ENCODE measurements at regions not wholly inside any gene's neighbourhood (a gene's known extent, or its start where the extent isn't known, plus 50 kb on each side); places are given as distances from the start of the nearest gene placed in this dataset.

DNA sequence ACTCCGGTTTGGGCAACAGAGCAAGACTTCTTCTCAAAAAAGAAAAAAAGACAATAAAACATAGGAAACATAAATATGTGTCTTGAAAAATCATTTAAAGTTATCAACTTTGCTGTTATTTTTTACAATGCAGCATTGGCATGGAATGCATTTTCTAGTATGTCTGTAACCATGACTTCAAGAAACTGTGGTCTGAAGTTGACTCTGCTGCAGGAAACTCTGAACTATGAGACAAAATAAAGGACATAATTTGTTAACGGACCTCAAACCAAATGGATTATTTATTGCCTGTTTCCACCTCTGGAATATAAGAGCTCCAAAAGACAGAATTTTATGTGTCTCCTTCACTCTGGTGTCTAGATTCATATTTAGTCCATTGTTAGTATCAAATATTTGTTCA, 79.1 kb downstream of the TRIB2 start:
- H3K4me1 Mint-ChIP-seq (ENCODE audit: low read depth in 2 of 2), result peaks cover 3% of the 10 kb centered on the region in 2 donors
- H3K9me3 Mint-ChIP-seq, result peaks cover 4 to 6% of the 10 kb centered on the region in 2 donors
- H3K4me3 Mint-ChIP-seq, result no peak overlapping the region
- H3K36me3 Mint-ChIP-seq (ENCODE audit: insufficient read depth), result no peaks in the 10 kb centered on the region
- ATAC-seq (replicated peaks) (no peak), DNase-seq (no peak)
- no peak overlapping the region for H3K27ac Mint-ChIP-seq
- H3K27me3 Mint-ChIP-seq, result peaks cover 0 to 6% of the 10 kb centered on the region in 2 donors

DNA sequence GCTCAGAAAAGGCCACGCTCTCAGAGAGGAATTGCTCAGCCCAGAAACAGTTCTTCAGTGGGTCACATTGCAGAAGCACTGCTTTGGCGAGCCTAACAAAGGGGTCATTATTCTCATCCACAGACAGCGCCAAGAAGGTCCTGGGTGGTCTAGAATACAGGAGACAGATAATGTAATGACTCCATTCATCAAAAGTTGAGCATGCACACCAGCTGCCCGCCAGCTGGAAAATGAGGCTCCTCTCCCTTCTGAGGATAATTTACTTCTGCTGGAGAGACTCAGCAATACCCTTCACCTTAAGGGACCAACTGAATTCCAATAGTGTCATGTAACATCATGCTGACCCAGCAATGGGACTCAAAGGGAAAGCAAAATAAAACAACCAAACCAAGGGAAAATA, 79.9 kb downstream of the TRIB2 start:
- Mint-ChIP-seq H3K4me1 (ENCODE audit: low read depth in 2 of 2) (peaks cover 3% of the 10 kb centered on the region in 2 donors), H3K4me3 (no peak overlapping the region), H3K27ac (no peak overlapping the region), H3K27me3 (peaks cover 0 to 6% of the 10 kb centered on the region in 2 donors), H3K36me3 (ENCODE audit: insufficient read depth) (no peaks in the 10 kb centered on the region), H3K9me3 (peaks cover 8 to 13% of the 10 kb centered on the region in 2 donors)
- no peak for DNase-seq
- no peak for ATAC-seq (replicated peaks)

DNA sequence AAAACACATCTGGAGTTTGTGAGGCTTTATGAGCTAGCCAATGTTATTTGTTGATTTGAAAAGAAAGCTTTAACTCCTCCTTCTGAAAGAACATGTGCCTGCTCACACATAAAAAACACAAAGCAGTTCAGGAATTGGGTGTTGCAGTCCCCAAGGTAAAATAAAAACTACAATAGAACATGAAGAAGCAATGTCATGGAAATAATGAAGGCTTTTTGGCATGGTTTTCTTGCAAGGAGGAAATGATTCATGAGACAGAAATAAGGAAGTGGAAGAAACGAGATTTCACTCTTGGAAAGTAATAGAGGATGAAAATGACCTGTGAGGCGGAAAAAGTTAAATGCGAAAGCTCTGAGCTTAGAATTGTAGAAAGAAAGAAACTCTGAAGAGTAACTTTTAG, 81.1 kb downstream of the TRIB2 start:
- DNase-seq (no peak), ATAC-seq (replicated peaks) (no peak)
- no peak overlapping the region for H3K4me3 Mint-ChIP-seq
- H3K27me3 Mint-ChIP-seq, result peaks cover 0 to 6% of the 10 kb centered on the region in 2 donors
- H3K4me1 Mint-ChIP-seq (ENCODE audit: low read depth in 2 of 2), result peaks cover 3% of the 10 kb centered on the region in 2 donors
- H3K36me3 Mint-ChIP-seq (ENCODE audit: insufficient read depth), result no peaks in the 10 kb centered on the region
- H3K9me3 Mint-ChIP-seq, result peaks cover 10 to 19% of the 10 kb centered on the region in 2 donors
- H3K27ac Mint-ChIP-seq, result no peak overlapping the region

DNA sequence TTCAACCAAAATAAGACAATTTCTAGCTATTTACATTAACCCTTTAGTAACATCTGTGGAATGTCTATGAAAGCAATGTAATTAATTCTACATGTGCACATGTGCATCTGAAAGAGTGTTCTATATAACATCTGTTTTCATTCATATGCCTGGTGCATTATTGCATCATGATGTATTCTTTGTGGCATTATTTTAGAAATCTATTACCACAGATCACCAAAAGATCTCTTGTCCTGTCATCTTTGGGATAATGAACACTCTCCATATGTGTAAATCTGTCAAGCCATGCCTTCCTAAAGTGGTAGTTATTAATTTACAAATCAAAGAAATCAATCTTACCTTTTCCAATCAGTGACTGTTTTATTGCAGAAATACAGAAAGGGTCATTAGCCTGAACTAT, 86.9 kb downstream of the TRIB2 start:
- Mint-ChIP-seq H3K27me3 (peaks cover 0 to 18% of the 10 kb centered on the region in 2 donors), H3K9me3 (peaks cover 10 to 19% of the 10 kb centered on the region in 2 donors), H3K4me3 (no peak overlapping the region), H3K36me3 (ENCODE audit: insufficient read depth) (no peaks in the 10 kb centered on the region), H3K4me1 (ENCODE audit: low read depth in 2 of 2) (no peaks in the 10 kb centered on the region), H3K27ac (no peak overlapping the region)
- ATAC-seq (replicated peaks), result no peak
- DNase-seq, result no peak

DNA sequence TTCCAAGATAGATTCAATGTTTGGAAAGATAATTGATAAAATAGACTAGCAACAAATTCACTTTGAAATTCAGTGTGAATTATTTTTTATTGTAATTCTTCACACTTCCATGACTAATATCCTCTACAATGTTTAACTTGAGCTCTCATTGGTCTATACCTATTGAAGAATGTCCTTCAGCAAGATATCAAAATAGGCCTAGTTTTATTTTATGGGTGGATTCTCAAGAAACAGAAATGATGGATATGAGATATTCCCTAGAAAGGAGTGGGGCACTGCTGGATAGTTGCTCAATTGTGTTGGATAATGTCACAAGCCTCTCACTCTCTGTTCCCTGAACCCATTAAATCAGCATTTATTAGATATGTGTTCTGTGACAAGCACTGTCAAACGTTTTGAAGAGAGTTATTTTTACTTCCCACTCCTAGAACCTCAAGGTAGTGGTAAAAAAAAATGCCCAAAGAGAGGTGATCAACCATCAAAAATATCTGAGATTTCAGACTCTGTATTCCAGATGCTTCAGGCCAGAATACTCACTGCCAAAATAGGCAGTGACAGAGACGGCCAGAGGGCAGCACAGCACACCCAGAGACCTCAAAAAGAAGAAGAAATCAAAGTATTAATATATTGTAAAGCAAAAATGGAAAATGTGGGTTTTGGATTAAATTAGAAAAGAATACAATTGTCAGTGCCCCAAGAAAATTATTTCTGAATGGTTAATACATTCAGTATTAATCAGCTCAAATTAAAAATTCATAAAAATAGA, 87.5 kb downstream of the TRIB2 start:
- H3K27ac Mint-ChIP-seq, result no peak overlapping the region
- H3K4me1 Mint-ChIP-seq (ENCODE audit: low read depth in 2 of 2), result no peaks in the 10 kb centered on the region
- H3K9me3 Mint-ChIP-seq, result peaks cover 9 to 19% of the 10 kb centered on the region in 2 donors
- no peaks in the 10 kb centered on the region for H3K36me3 Mint-ChIP-seq (ENCODE audit: insufficient read depth)
- no peak for DNase-seq
- no peak overlapping the region for H3K4me3 Mint-ChIP-seq
- no peak for ATAC-seq (replicated peaks)
- H3K27me3 Mint-ChIP-seq, result peaks cover 0 to 19% of the 10 kb centered on the region in 2 donors

DNA sequence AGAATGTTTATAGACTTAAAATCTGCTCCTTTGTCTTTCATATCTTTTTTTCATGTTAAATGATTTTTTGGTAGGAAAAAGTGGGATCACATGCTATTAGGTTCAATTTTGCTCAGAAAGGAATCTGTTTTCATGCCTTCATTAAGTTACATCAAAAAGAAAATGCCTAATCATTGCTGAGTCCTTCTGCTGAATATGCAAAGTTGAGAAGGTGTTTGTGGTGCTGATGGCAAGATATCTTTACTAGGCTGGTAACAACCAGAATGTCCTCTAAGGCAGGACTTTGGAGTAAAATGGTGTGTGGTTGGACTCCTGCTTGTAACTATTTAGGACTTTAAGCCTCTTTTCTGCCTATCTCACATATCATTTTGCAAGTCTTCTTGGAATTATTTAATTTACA, 88.3 kb downstream of the TRIB2 start:
- ATAC-seq (replicated peaks) (no peak), DNase-seq (no peak)
- Mint-ChIP-seq H3K36me3 (ENCODE audit: insufficient read depth) (no peaks in the 10 kb centered on the region), H3K27ac (no peak overlapping the region), H3K9me3 (peaks cover 9 to 19% of the 10 kb centered on the region in 2 donors), H3K4me1 (ENCODE audit: low read depth in 2 of 2) (no peaks in the 10 kb centered on the region), H3K4me3 (no peak overlapping the region), H3K27me3 (peaks cover 0 to 19% of the 10 kb centered on the region in 2 donors)

DNA sequence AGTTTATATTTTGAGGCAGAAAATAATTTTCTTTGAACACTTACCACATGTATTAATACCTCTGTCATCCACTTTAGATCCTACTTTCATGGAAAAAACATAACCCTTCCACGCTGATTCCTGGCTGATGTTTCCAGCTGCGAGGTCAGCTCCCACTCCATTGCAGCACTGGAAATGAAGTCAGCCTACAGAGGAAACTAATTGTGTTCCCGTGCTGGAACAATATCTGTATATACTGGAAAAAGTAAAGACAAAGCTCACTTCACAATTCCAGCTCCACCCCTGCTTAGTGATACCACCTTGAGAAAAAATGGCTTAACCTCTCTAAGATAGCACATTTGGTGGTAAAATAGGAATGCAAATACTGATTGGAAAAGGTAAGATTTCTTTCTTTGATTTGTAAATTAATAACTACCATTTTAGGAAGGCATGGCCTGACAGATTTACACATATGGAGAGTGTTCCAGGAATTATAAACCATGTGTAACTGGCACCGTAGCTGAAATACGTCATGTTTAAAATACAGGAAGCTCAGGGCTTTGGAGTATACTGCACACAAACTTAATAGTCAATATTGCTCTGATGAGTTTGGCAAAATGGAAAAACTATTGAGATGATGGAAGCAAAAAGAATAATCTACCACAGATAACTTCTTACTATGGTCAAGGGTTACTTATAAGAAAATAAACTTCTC, 90.0 kb downstream of the TRIB2 start:
- ATAC-seq (replicated peaks) (no peak), DNase-seq (no peak)
- Mint-ChIP-seq H3K36me3 (ENCODE audit: insufficient read depth) (no peaks in the 10 kb centered on the region), H3K4me3 (no peak overlapping the region), H3K27ac (no peak overlapping the region), H3K9me3 (peaks cover 2 to 6% of the 10 kb centered on the region in 2 donors), H3K4me1 (ENCODE audit: low read depth in 2 of 2) (no peaks in the 10 kb centered on the region), H3K27me3 (peaks cover 0 to 19% of the 10 kb centered on the region in 2 donors)

DNA sequence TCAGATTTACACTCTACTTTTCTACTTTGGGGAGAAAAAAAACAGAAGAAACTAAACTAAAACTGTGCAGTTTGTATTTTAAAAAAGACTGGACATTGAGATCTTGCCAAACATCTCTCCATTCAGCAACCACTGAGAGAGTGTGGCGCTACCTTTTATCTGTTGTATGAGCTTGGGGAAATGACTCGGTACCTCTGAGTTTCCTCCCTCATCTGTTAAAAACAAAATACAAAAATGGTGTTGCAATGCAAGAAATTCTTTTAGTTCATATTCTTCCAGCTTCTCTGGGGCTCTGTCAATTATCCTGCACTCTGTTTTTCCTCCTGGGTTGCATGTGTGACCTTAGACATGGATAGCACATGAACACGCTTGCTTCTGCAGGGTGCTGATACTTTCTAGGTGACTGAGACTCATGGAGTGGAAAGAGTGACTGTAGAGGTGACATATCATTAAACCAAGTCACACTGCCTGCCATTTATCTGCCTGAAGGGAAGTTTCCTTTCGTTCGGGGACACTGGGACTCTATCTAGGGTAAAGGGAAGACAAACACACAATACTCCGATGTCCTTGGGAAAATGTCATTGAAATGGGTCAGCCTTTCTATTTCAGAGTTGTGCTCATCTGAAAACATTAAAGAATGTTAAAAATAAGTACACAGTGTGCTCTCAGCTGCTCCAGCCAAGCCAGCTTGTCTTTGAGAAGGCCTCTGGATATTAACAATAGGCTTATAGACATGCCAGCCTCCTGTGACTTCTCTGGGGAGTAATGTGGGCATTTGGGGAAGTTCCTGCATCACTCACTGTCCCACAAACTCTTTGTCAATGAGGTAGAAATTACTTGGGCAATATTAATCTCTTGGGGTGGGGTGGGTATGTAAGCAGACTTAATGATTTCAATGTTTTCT, 91.4 kb downstream of the TRIB2 start:
- H3K27ac Mint-ChIP-seq, result no peak overlapping the region
- ATAC-seq (replicated peaks), result no peak
- H3K4me1 Mint-ChIP-seq (ENCODE audit: low read depth in 2 of 2), result no peaks in the 10 kb centered on the region
- H3K27me3 Mint-ChIP-seq, result peaks cover 0 to 19% of the 10 kb centered on the region in 2 donors
- no peaks in the 10 kb centered on the region for H3K9me3 Mint-ChIP-seq
- H3K4me3 Mint-ChIP-seq, result no peak overlapping the region
- DNase-seq, result no peak
- no peaks in the 10 kb centered on the region for H3K36me3 Mint-ChIP-seq (ENCODE audit: insufficient read depth)

DNA sequence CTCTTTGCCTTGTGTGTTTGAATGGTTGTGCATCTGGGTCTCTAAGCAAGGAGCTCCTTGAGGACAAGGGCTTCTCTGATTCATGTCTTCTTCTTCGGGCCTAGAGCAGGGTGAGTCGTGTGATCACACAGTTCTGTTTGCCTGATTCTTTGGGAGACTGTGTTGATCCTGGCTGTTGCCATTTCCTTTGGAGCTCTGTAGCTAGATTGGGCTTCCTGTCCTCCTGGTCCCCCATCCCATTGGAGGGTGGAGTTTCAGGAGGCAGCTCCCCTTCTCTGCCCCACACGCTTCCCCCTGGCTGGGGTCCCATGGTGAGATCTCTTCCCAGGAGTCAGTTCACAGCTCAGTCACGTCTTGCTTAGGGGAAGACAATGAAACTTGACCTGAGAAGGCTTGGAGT, 92.8 kb downstream of the TRIB2 start:
- DNase-seq, result no peak
- Mint-ChIP-seq H3K27ac (no peak overlapping the region), H3K4me1 (ENCODE audit: low read depth in 2 of 2) (no peaks in the 10 kb centered on the region), H3K27me3 (peaks cover 0 to 19% of the 10 kb centered on the region in 2 donors), H3K36me3 (ENCODE audit: insufficient read depth) (no peaks in the 10 kb centered on the region), H3K9me3 (no peaks in the 10 kb centered on the region), H3K4me3 (no peak overlapping the region)
- ATAC-seq (replicated peaks), result no peak

DNA sequence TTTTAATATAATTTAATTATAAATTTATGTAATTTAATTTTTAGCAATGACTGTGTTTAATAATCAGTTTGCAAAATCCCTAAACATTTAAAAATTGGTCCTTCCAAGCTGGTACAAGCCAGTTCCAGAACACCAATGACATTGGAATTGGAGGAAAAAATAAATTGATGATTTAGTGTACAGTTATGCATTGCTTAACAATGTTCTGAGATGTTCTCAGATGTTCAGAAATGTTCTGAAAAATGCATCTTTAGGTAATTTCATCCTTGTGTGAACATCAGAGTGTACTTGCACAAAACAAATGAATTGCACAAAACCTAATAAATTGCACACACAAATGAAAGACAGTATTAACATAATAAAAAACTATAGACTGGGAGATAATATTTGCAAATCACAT, 95.2 kb downstream of the TRIB2 start:
- Mint-ChIP-seq H3K4me1 (ENCODE audit: low read depth in 2 of 2) (peaks cover 0 to 2% of the 10 kb centered on the region in 2 donors), H3K27ac (no peak overlapping the region), H3K36me3 (ENCODE audit: insufficient read depth) (no peaks in the 10 kb centered on the region), H3K4me3 (no peak overlapping the region), H3K9me3 (no peaks in the 10 kb centered on the region), H3K27me3 (peaks cover 0 to 11% of the 10 kb centered on the region in 2 donors)
- DNase-seq (no peak), ATAC-seq (replicated peaks) (no peak)

DNA sequence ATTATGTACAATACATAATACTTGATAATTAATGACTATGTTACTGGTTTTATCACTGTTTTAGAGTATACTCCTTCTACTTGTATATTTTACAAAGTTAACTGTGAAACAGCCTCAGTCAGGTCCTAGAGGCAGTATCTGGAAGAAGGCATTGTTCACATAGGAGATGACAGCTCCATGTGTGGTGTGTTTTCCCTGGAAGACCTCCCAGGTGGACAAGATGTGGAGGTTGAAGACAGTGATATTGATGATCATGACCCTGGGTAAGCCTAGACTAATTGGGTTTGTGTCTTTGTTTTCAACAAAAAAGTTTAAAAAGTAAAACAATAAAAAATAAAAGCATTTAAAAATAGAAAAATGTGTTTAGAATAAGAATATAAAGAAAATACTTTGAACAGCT, 96.4 kb downstream of the TRIB2 start:
- H3K4me3 Mint-ChIP-seq, result no peak overlapping the region
- ATAC-seq (replicated peaks) (no peak), DNase-seq (no peak)
- H3K27ac Mint-ChIP-seq, result no peak overlapping the region
- peaks cover 4 to 5% of the 10 kb centered on the region in 2 donors for H3K27me3 Mint-ChIP-seq
- no peaks in the 10 kb centered on the region for H3K36me3 Mint-ChIP-seq (ENCODE audit: insufficient read depth)
- H3K4me1 Mint-ChIP-seq (ENCODE audit: low read depth in 2 of 2), result peaks cover 0 to 6% of the 10 kb centered on the region in 2 donors
- H3K9me3 Mint-ChIP-seq, result no peaks in the 10 kb centered on the region

DNA sequence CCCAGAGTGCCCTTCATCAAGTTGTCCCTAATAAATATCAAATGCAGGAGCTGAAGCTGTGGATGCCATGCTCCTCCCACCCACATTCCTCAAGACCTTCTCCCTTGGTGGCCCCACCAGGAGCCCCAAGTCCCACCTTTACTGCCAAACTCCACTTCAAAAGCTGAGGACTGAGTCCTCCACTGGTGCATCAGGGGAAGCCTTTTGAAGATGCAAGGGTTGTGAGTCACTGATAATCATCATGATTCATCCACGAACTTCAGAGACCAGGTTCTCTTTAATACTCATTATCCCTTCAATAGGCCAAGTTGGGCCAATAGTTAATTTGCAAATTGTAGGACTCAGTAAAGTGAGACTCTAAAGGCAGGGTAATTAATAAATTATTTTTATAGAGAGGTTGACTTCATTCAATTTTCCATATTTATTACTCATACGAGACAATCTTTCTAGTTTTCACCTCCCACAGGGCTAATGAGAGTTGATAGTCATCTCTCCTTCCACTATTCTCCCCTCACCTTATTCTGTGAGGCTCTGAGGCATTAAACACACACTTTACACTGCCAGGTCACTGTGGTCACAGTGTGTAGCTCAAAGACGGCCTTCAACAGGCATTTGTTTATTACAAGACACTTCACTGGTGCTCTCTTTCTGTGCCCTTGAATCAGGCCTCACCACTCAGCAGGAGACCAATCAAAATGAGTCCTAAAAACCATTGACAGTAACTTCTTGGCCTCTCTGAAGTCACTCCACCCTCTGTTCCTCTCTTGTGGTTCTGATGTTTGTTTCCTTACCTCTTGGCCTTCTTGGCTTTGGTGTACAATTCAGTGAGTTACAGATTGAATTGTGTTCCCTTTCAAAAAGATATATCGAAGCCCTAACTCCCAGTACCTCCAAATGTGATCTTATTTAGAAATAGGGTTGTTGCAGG, 99.9 kb downstream of the TRIB2 start:
- no peaks in the 10 kb centered on the region for H3K36me3 Mint-ChIP-seq (ENCODE audit: insufficient read depth)
- ATAC-seq (replicated peaks), result no peak
- no peak overlapping the region for H3K4me3 Mint-ChIP-seq
- peaks cover 10 to 15% of the 10 kb centered on the region in 2 donors for H3K27me3 Mint-ChIP-seq
- no peak for DNase-seq
- H3K27ac Mint-ChIP-seq, result no peak overlapping the region
- H3K4me1 Mint-ChIP-seq (ENCODE audit: low read depth in 2 of 2), result peaks cover 5 to 15% of the 10 kb centered on the region in 2 donors
- no peaks in the 10 kb centered on the region for H3K9me3 Mint-ChIP-seq

Measured in effector memory CD8-positive, alpha-beta T cell (primary cell).